DND-41 (cell line): ENCODE measurements at regions not wholly inside any gene's neighbourhood (a gene's known extent, or its start where the extent isn't known, plus 50 kb on each side); places are given as distances from the start of the nearest gene placed in this dataset.

Experiments used
- ATAC-seq: fragments of 200-7000 bp; cut with Tn5 transposase; 3 replicates; pipeline ENCODE4 v1.9.1; 2021; ENCODE audit warnings: low read depth; ENCODE audit not compliant: insufficient read depth
- DNase-seq: peaks from one replicate; pipeline ENCODE4 v3.0.0-alpha.2; 2020
- H2AFZ ChIP-seq: 2 replicates; pipeline ENCODE4 v1.6.0; 2012; ENCODE audit warnings: low read depth, low read length
- H3K27ac ChIP-seq: 2 replicates; pipeline ENCODE4 v1.5.1; 2012; ENCODE audit warnings: low read length, inconsistent platforms
- H3K27me3 ChIP-seq: fragments of 200-600 bp; sonication (generic); 2 replicates; pipeline ENCODE4 v1.6.0; 2012; ENCODE audit warnings: low read length, mild to moderate bottlenecking, inconsistent platforms; ENCODE audit not compliant: insufficient read depth, poor library complexity
- H3K36me3 ChIP-seq: 2 replicates; pipeline ENCODE4 v1.5.1; 2012; ENCODE audit warnings: low read length, inconsistent platforms; ENCODE audit not compliant: insufficient read depth
- H3K4me1 ChIP-seq: 2 replicates; pipeline ENCODE4 v1.5.1; 2012; ENCODE audit warnings: mild to moderate bottlenecking, low read length; ENCODE audit not compliant: insufficient read depth
- H3K4me2 ChIP-seq: 2 replicates; pipeline ENCODE4 v1.6.0; 2012; ENCODE audit warnings: mild to moderate bottlenecking, moderate library complexity, low read length, inconsistent platforms; ENCODE audit not compliant: insufficient read depth
- H3K4me3 ChIP-seq, 2 experiments: fragments of 200-600 bp in 1 of 2; shearing (Covaris generic) in 1 of 2; 2 replicates each; pipeline ENCODE4 v1.5.1; 2012 to 2016; ENCODE audit warnings: inconsistent platforms in 2 of 2, low read length in 2 of 2, mild to moderate bottlenecking in 2 of 2, low read depth in 1 of 2, moderate library complexity in 1 of 2
- H3K79me2 ChIP-seq: 2 replicates; pipeline ENCODE4 v1.6.0; 2012; ENCODE audit warnings: low read length, inconsistent platforms; ENCODE audit not compliant: insufficient read depth
- H3K9ac ChIP-seq: 2 replicates; pipeline ENCODE4 v1.6.0; 2012; ENCODE audit warnings: low read depth, mild to moderate bottlenecking, inconsistent platforms, low read length, moderate library complexity
- H3K9me3 ChIP-seq: 2 replicates; pipeline ENCODE4 v1.5.1; 2012; ENCODE audit warnings: low read length, moderate library complexity, mild to moderate bottlenecking, inconsistent platforms; ENCODE audit not compliant: insufficient read depth, severe bottlenecking
- H4K20me1 ChIP-seq: 2 replicates; pipeline ENCODE4 v1.6.0; 2012; ENCODE audit warnings: low read length; ENCODE audit not compliant: insufficient read depth
- EZH2 ChIP-seq: IDR thresholded peaks from 3 replicates; pipeline ENCODE4 v1.6.1; 2012; ENCODE audit warnings: borderline replicate concordance, low read depth, mild to moderate bottlenecking, moderate library complexity, low read length, inconsistent platforms; ENCODE audit not compliant: severe bottlenecking
- TF ChIP-seq, protein P1 (sequence below): IDR thresholded peaks from 2 replicates; pipeline ENCODE4 v1.5.1; 2012; ENCODE audit warnings: borderline replicate concordance, low read length, moderate library complexity, mild to moderate bottlenecking; ENCODE audit not compliant: poor library complexity, severe bottlenecking; ENCODE audit errors: extremely low read depth

DNA sequence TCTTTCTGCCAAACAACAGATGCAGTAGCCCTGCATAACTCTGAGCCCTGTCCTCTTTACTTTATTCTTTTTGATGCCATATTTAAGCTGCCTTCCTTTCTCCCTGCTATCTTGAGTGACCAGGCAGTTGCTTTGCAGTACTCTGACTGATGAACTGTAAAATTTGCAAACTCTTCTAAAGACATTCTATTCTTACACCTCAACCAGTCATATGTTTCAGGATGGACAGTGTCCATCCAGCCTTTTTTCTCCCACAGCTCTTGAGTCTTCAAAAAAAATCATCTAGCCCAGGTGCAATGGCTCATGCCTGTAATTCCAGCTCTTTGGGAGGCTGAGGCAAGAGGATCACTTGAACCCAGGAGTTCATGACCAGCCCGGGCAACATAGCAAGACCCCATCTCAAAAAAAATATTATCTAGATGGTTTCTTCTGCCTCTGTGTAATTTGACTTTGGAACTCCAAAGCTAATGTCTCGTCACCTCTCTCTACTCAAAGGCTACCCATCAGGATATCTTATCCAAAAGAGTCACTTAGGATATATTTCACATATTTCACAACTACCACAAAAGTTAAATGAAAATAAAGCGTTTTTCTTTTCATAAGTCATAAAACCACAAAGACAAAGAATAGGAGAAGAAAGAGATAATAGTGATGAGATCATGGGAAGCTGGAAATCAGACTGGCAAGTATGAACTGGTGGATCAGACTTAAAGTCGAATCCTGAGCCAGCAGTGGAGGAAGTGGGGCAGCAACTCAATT is 54.6 kb upstream of the IPO9 start:
- peaks cover 8% of the 10 kb centered on the region for H3K9me3 ChIP-seq
- no peak for ATAC-seq
- TF ChIP-seq, protein P1, sequence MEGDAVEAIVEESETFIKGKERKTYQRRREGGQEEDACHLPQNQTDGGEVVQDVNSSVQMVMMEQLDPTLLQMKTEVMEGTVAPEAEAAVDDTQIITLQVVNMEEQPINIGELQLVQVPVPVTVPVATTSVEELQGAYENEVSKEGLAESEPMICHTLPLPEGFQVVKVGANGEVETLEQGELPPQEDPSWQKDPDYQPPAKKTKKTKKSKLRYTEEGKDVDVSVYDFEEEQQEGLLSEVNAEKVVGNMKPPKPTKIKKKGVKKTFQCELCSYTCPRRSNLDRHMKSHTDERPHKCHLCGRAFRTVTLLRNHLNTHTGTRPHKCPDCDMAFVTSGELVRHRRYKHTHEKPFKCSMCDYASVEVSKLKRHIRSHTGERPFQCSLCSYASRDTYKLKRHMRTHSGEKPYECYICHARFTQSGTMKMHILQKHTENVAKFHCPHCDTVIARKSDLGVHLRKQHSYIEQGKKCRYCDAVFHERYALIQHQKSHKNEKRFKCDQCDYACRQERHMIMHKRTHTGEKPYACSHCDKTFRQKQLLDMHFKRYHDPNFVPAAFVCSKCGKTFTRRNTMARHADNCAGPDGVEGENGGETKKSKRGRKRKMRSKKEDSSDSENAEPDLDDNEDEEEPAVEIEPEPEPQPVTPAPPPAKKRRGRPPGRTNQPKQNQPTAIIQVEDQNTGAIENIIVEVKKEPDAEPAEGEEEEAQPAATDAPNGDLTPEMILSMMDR: no peak
- H3K79me2 ChIP-seq: no peaks in the 10 kb centered on the region
- peaks cover 3% of the 10 kb centered on the region for H3K27me3 ChIP-seq
- H3K9ac ChIP-seq: no peak overlapping the region
- no peaks in the 10 kb centered on the region for H4K20me1 ChIP-seq
- no peak overlapping the region for H3K4me3 ChIP-seq
- H3K4me1 ChIP-seq: no peaks in the 10 kb centered on the region
- no peak overlapping the region for H3K27ac ChIP-seq
- H3K4me2 ChIP-seq: no peak overlapping the region
- no peaks in the 10 kb centered on the region for H3K36me3 ChIP-seq
- DNase-seq: no peak
- no peak overlapping the region for H2AFZ ChIP-seq

DNA sequence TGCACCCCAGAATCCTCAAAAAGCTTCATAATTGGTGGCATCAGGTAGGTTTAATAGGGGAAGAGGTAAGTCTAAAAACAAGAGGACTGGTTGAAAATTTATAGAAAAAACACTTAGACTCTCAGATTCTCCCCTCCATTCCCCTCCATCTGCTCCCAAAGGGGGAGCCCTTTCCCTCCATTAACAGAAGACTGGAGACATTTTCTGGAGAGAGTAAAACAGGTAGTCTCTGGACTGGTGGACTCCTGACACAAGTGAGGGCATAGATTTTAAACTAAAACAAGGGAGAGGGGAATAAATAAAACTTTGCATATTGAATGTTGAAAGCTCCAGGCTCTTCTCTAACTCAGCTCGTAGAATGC is 54.0 kb upstream of the IPO9 start:
- Histone ChIP-seq H2AFZ (no peak overlapping the region), H3K4me3 (no peak overlapping the region), H3K27me3 (peaks cover 3% of the 10 kb centered on the region), H3K9ac (no peak overlapping the region), H3K36me3 (no peaks in the 10 kb centered on the region), H4K20me1 (no peaks in the 10 kb centered on the region), H3K4me2 (no peak overlapping the region), H3K27ac (no peak overlapping the region), H3K79me2 (no peaks in the 10 kb centered on the region), H3K4me1 (no peaks in the 10 kb centered on the region), H3K9me3 (peaks cover 8% of the 10 kb centered on the region)
- no peak for TF ChIP-seq EZH2
- TF ChIP-seq, protein P1: no peak
- ATAC-seq: no peak
- no peak for DNase-seq

DNA sequence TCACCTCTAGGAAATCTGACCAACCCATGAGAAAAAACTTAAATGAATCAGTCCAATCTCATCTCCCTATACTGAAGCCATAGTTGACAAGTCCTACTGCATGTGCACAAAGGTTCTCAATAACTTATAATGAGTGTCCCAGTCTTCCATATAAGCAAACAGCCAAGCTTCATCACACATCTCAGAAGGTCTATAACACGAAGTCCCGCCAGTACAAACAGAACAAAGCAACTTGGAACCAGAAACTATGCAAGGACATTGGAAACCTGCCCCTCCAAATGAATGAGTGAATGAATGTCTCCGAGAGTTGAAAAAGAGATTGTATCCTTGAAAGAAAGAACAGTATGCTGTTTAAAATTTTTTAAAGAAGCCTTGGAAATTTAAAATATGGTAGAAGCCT is 53.6 kb upstream of the IPO9 start:
- H3K36me3 ChIP-seq: no peaks in the 10 kb centered on the region
- H4K20me1 ChIP-seq: no peaks in the 10 kb centered on the region
- ATAC-seq: no peak
- no peaks in the 10 kb centered on the region for H3K4me1 ChIP-seq
- H3K4me3 ChIP-seq: no peak overlapping the region
- no peak overlapping the region for H3K27ac ChIP-seq
- H3K9me3 ChIP-seq: peaks cover 8% of the 10 kb centered on the region
- no peaks in the 10 kb centered on the region for H3K79me2 ChIP-seq
- peaks cover 3% of the 10 kb centered on the region for H3K27me3 ChIP-seq
- TF ChIP-seq EZH2: no peak
- TF ChIP-seq, protein P1: no peak
- H3K9ac ChIP-seq: no peak overlapping the region
- no peak overlapping the region for H3K4me2 ChIP-seq
- H2AFZ ChIP-seq: no peak overlapping the region
- DNase-seq: no peak
